H9 (cell line): ENCODE measurements at regions not wholly inside any gene's neighbourhood (a gene's known extent, or its start where the extent isn't known, plus 50 kb on each side); places are given as distances from the start of the nearest gene placed in this dataset.

ENCODE experiments used
- DNase-seq: peaks from one replicate; pipeline ENCODE4 v3.0.0-alpha.2; 2017
- H2AFZ ChIP-seq: one replicate; pipeline ENCODE4 v1.6.1; 2013; ENCODE audit warnings: mild to moderate bottlenecking, low read length, control low read depth, moderate library complexity
- H2AK5ac ChIP-seq: 2 replicates; pipeline ENCODE4 v1.6.1; 2013; ENCODE audit warnings: low read length, control low read depth, mixed read lengths; ENCODE audit not compliant: insufficient read length
- H2BK120ac ChIP-seq: one replicate; pipeline ENCODE4 v1.6.1; 2013; ENCODE audit warnings: low read depth, mild to moderate bottlenecking, low read length, control low read depth, inconsistent platforms; ENCODE audit not compliant: poor library complexity, severe bottlenecking
- H2BK12ac ChIP-seq: 2 replicates; pipeline ENCODE4 v1.6.1; 2013; ENCODE audit warnings: low read length, control low read depth, mixed read lengths, low read depth; ENCODE audit not compliant: insufficient read length
- H2BK15ac ChIP-seq: 2 replicates; pipeline ENCODE4 v1.6.1; 2013; ENCODE audit warnings: low read depth, low read length, control low read depth
- H2BK20ac ChIP-seq: one replicate; pipeline ENCODE4 v1.6.1; 2013; ENCODE audit warnings: low read depth, mild to moderate bottlenecking, low read length, control low read depth, inconsistent platforms; ENCODE audit not compliant: poor library complexity, severe bottlenecking
- H2BK5ac ChIP-seq: 2 replicates; pipeline ENCODE4 v1.6.1; 2013; ENCODE audit warnings: low read length, control low read depth, mixed read lengths; ENCODE audit not compliant: insufficient read length
- H3K14ac ChIP-seq: 2 replicates; pipeline ENCODE4 v1.6.1; 2013; ENCODE audit warnings: low read length, control low read depth; ENCODE audit not compliant: insufficient read depth
- H3K18ac ChIP-seq: 2 replicates; pipeline ENCODE4 v1.6.1; 2013; ENCODE audit warnings: low read depth, mild to moderate bottlenecking, mixed read lengths, low read length, control low read depth; ENCODE audit not compliant: insufficient read length
- H3K23ac ChIP-seq: 2 replicates; pipeline ENCODE4 v1.6.1; 2013; ENCODE audit warnings: low read length, control low read depth, mixed read lengths, low read depth; ENCODE audit not compliant: insufficient read length
- H3K23me2 ChIP-seq: 2 replicates; pipeline ENCODE4 v1.6.1; 2013; ENCODE audit warnings: low read depth, mild to moderate bottlenecking, mixed read lengths, low read length, control low read depth; ENCODE audit not compliant: insufficient read length, poor library complexity, severe bottlenecking
- H3K27ac ChIP-seq: 2 replicates; pipeline ENCODE4 v1.5.1; 2013; ENCODE audit warnings: low read length, control low read depth, mixed read lengths, low read depth; ENCODE audit not compliant: insufficient read length
- H3K27me3 ChIP-seq: 2 replicates; pipeline ENCODE4 v1.6.1; 2013; ENCODE audit warnings: low read length, control low read depth, inconsistent platforms; ENCODE audit not compliant: insufficient read depth
- H3K4ac ChIP-seq: 2 replicates; pipeline ENCODE4 v1.6.1; 2013; ENCODE audit warnings: low read depth, mild to moderate bottlenecking, control low read depth, inconsistent platforms, low read length, moderate library complexity
- H3K4me1 ChIP-seq: 2 replicates; pipeline ENCODE4 v1.6.1; 2013; ENCODE audit warnings: low read length, control low read depth, inconsistent platforms; ENCODE audit not compliant: insufficient read depth
- H3K4me2 ChIP-seq: 2 replicates; pipeline ENCODE4 v1.6.1; 2013; ENCODE audit warnings: low read length, control low read depth, mixed read lengths; ENCODE audit not compliant: insufficient read length, insufficient read depth
- H3K56ac ChIP-seq: 2 replicates; pipeline ENCODE4 v1.6.1; 2013; ENCODE audit warnings: low read depth, mild to moderate bottlenecking, mixed read lengths, low read length, control low read depth; ENCODE audit not compliant: insufficient read length
- H3K79me1 ChIP-seq: 2 replicates; pipeline ENCODE4 v1.6.1; 2013; ENCODE audit warnings: low read depth, mild to moderate bottlenecking, moderate library complexity, low read length, control low read depth, inconsistent platforms; ENCODE audit not compliant: insufficient read depth, poor library complexity, severe bottlenecking
- H3K79me2 ChIP-seq: 2 replicates; pipeline ENCODE4 v1.6.1; 2013; ENCODE audit warnings: low read length, control low read depth, inconsistent platforms; ENCODE audit not compliant: insufficient read depth
- H3K9ac ChIP-seq: 2 replicates; pipeline ENCODE4 v1.6.1; 2013; ENCODE audit warnings: low read length, control low read depth, mixed read lengths; ENCODE audit not compliant: insufficient read length; ENCODE audit errors: extremely low read depth
- H3K9me3 ChIP-seq: one replicate; pipeline ENCODE4 v1.6.1; 2013; ENCODE audit warnings: low read depth, low read length, inconsistent platforms; ENCODE audit not compliant: control insufficient read depth
- H3T11ph ChIP-seq: one replicate; pipeline ENCODE4 v1.6.1; 2013; ENCODE audit warnings: mild to moderate bottlenecking, low read length, control low read depth, inconsistent platforms
- H4K20me1 ChIP-seq: one replicate; pipeline ENCODE4 v1.6.1; 2013; ENCODE audit not compliant: control insufficient read depth, insufficient read length, insufficient read depth
- H4K5ac ChIP-seq: 2 replicates; pipeline ENCODE4 v1.6.1; 2013; ENCODE audit warnings: low read depth, mild to moderate bottlenecking, mixed read lengths, low read length, control low read depth; ENCODE audit not compliant: insufficient read length
- H4K8ac ChIP-seq: replicated peaks from 2 replicates; pipeline ENCODE4 v1.6.1; 2013; ENCODE audit warnings: low read length, control low read depth, mixed read lengths, low read depth; ENCODE audit not compliant: insufficient read length
- H4K91ac ChIP-seq: 2 replicates; pipeline ENCODE4 v1.6.1; 2013; ENCODE audit warnings: low read depth, mild to moderate bottlenecking, moderate library complexity, mixed read lengths, low read length, control low read depth; ENCODE audit not compliant: insufficient read length
- H3K27ac Mint-ChIP-seq, 3 experiments: 2 replicates in 2 of 3; 3 replicates in 1 of 3; pipeline ENCODE4 v1.8.0; 2020 to 2021; ENCODE audit warnings: mixed read lengths in 3 of 3, mild to moderate bottlenecking in 1 of 3, moderate library complexity in 1 of 3
- H3K27me3 Mint-ChIP-seq: 2 replicates; pipeline ENCODE4 v1.8.0; 2021; ENCODE audit warnings: low read depth, mild to moderate bottlenecking, moderate library complexity, mixed read lengths
- H3K36me3 Mint-ChIP-seq, 3 experiments: 2 replicates in 2 of 3; 3 replicates in 1 of 3; pipeline ENCODE4 v1.8.0; 2020 to 2021; ENCODE audit warnings: low read depth in 3 of 3, mixed read lengths in 3 of 3; ENCODE audit not compliant: insufficient read depth in 1 of 3
- H3K4me1 Mint-ChIP-seq, 2 experiments: 2 replicates each; pipeline ENCODE4 v1.8.0; 2020; ENCODE audit warnings: mixed read lengths in 2 of 2
- H3K4me3 Mint-ChIP-seq, 2 experiments: 2 replicates in 1 of 2; 3 replicates in 1 of 2; pipeline ENCODE4 v1.8.0; 2020 to 2021; ENCODE audit warnings: mild to moderate bottlenecking in 2 of 2, mixed read lengths in 2 of 2, moderate library complexity in 1 of 2
- H3K9me3 Mint-ChIP-seq, 2 experiments: 2 replicates in 1 of 2; 3 replicates in 1 of 2; pipeline ENCODE4 v1.8.0; 2020; ENCODE audit warnings: mild to moderate bottlenecking in 2 of 2, mixed read lengths in 2 of 2, moderate library complexity in 1 of 2
- CTCF ChIP-seq: fragments of 200-600 bp; sonication (generic); conservative IDR thresholded peaks from 3 replicates; pipeline ENCODE4 v1.8.0; 2021; ENCODE audit warnings: antibody characterized with exemption, mild to moderate bottlenecking
- WGBS: extraction: QIAGEN DNeasy Blood & Tissue Kit; methylation state at CpG from one replicate; pipeline ENCODE4 v1.1.7; 2013; ENCODE audit warnings: missing lambda C conversion rate, low lambda C conversion rate, mixed read lengths; ENCODE audit not compliant: insufficient read length; ENCODE audit errors: extremely low coverage; 5-methylcytosine and 5-hydroxymethylcytosine counted together

- Histone ChIP-seq H2BK20ac (no peak overlapping the region), H4K5ac (no peak overlapping the region), H3K56ac (no peak overlapping the region), H3K4me1 (no peaks in the 10 kb centered on the region), H4K8ac (no peak overlapping the region), H4K20me1 (no peaks in the 10 kb centered on the region), H3K23me2 (no peaks in the 10 kb centered on the region), H3K18ac (no peak overlapping the region), H3K4me2 (no peak overlapping the region), H3K79me2 (no peaks in the 10 kb centered on the region), H3K14ac (no peak overlapping the region), H3T11ph (no peak overlapping the region), H2BK12ac (no peak overlapping the region), H3K9ac (no peak overlapping the region), H2AFZ (no peak overlapping the region), H3K4ac (no peak overlapping the region), H2BK120ac (no peak overlapping the region), H3K23ac (no peak overlapping the region), H2BK5ac (no peak overlapping the region), H3K9me3 (no peaks in the 10 kb centered on the region), H2AK5ac (no peak overlapping the region), H3K27ac (no peak overlapping the region), H3K79me1 (no peaks in the 10 kb centered on the region), H2BK15ac (no peak overlapping the region), H4K91ac (no peak overlapping the region), H3K27me3 (no peaks in the 10 kb centered on the region)
- H3K27me3 Mint-ChIP-seq: peaks cover 1% of the 10 kb centered on the region; the same call in 1 of the 2 replicates
- no peaks in the 10 kb centered on the region for H3K36me3 Mint-ChIP-seq
- DNase-seq: no peak
- TF ChIP-seq CTCF: no peak
- H3K9me3 Mint-ChIP-seq: no peaks in the 10 kb centered on the region
- no CpG with 5 or more reads among the region's 9 CpGs for WGBS
- H3K27ac Mint-ChIP-seq: no peak overlapping the region
- H3K4me3 Mint-ChIP-seq: no peak overlapping the region
- peaks cover 0 to 3% of the 10 kb centered on the region in 2 experiments; a peak in 2 of 4 replicates for H3K4me1 Mint-ChIP-seq
Observed at GRCh38 chr12:94704452-94705306, 54.3 kb upstream of the TMCC3 start.
